Activated T-helper 1 cell treated with anti-CD3 and anti-CD28 coated beads, Interleukin-12 subunit alpha, Interleukin-12 subunit beta, Interleukin-2, Interleukin-4 antibody, amounts not matched to agents 30 ng/mL and 10 ng/mL and 1 ng/mL, durations not matched to agents 14 hours and 24 hours and 36 hours (primary cell): ENCODE measurements at regions not wholly inside any gene's neighbourhood (a gene's known extent, or its start where the extent isn't known, plus 50 kb on each side); places are given as distances from the start of the nearest gene placed in this dataset.

Experiments
- DNase-seq: peaks from one replicate; pipeline ENCODE4 v3.0.0; 2021; ENCODE audit warnings: low spot score
- H3K27ac Mint-ChIP-seq: one replicate; pipeline ENCODE4 v1.8.0; 2021; ENCODE audit warnings: mild to moderate bottlenecking, mixed read lengths
- H3K27me3 Mint-ChIP-seq: one replicate; pipeline ENCODE4 v1.8.0; 2022; ENCODE audit warnings: mild to moderate bottlenecking, moderate library complexity, mixed read lengths; ENCODE audit not compliant: insufficient read depth
- H3K36me3 Mint-ChIP-seq: one replicate; pipeline ENCODE4 v1.8.0; 2021; ENCODE audit warnings: low read depth, mixed read lengths
- H3K4me1 Mint-ChIP-seq: one replicate; pipeline ENCODE4 v1.8.0; 2021; ENCODE audit warnings: low read depth, mixed read lengths
- H3K4me3 Mint-ChIP-seq: one replicate; pipeline ENCODE4 v1.8.0; 2021; ENCODE audit warnings: mild to moderate bottlenecking, moderate library complexity, mixed read lengths
- H3K9me3 Mint-ChIP-seq: one replicate; pipeline ENCODE4 v1.8.0; 2021; ENCODE audit warnings: mixed read lengths
- intact Hi-C: fragments of 100-400 bp; cut with micrococcal nuclease; formaldehyde crosslinking; loops from one replicate; pipeline ENCODE4 v1.15.1; 2024

DNA sequence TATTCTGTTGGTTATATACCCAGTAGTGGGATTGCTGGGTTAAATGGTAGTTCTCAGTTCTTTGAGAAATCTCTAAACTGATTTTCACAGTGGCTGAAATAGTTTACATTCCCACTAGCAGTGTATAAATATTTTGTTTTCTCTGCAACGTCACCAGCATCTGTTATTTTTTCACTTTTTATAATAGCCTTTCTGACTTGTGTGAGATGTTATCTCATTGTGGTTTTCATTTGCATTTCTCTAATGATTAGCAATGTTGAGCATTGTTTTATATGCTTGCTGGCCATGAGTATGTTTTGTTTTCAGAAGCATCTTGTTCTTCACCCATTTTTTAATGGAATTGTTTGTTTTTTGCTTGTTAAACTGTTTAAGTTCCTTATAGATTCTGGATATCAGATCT lies 612.7 kb upstream of the SGO1 start:
- Mint-ChIP-seq H3K4me1 (no peaks in the 10 kb centered on the region), H3K27me3 (no peaks in the 10 kb centered on the region), H3K36me3 (no peaks in the 10 kb centered on the region), H3K9me3 (peaks cover 23% of the 10 kb centered on the region), H3K4me3 (no peak overlapping the region), H3K27ac (no peak overlapping the region)
- DNase-seq: no peak
- intact Hi-C loops: no loop called here

DNA sequence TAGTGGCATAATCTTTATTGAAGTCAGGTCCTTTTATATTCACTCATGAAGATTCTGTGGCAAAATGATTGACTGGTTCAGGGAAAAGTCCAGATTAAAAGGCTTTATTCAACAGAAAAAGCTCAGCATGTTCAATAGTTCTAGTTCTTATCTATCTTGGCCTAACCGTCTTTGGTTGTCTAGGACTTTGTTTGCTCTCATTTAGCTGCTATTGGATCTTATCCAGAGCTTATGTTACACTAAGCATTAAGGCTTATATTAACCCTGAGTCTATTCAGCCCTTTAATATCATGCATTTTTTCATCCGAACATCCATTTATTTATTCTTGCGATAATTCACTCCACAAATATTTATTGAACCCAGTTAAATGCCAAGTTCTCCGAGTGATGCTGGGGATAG lies 601.0 kb upstream of the SGO1 start:
- Mint-ChIP-seq H3K27ac (no peak overlapping the region), H3K4me3 (no peak overlapping the region), H3K9me3 (peaks cover 41% of the 10 kb centered on the region), H3K4me1 (no peaks in the 10 kb centered on the region), H3K27me3 (no peaks in the 10 kb centered on the region), H3K36me3 (no peaks in the 10 kb centered on the region)
- no peak for DNase-seq
- intact Hi-C loops: no loop called here

DNA sequence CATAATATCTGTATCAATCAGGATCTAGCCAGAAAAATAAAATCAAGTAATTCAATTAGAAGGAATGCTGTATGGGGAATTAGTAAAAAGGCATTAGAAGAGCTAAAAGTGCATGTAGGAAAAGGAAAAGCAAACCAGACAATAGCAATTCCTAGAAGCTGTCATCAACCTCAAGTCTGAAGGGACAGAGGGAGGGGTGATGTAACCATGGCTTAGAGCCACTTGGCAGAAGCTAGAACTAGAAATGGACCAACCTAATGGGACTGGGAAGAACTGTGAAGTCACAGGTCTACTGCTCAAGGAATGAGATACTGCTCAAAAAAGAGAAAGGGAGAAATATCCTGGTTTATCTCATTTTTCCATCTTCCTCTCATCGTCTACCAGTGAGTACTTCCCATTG lies 590.7 kb upstream of the SGO1 start:
- Mint-ChIP-seq H3K4me3 (no peak overlapping the region), H3K27ac (no peak overlapping the region), H3K9me3 (peaks cover 30% of the 10 kb centered on the region), H3K4me1 (no peaks in the 10 kb centered on the region), H3K27me3 (no peaks in the 10 kb centered on the region), H3K36me3 (no peaks in the 10 kb centered on the region)
- no peak for DNase-seq
- intact Hi-C loops: no loop called here

DNA sequence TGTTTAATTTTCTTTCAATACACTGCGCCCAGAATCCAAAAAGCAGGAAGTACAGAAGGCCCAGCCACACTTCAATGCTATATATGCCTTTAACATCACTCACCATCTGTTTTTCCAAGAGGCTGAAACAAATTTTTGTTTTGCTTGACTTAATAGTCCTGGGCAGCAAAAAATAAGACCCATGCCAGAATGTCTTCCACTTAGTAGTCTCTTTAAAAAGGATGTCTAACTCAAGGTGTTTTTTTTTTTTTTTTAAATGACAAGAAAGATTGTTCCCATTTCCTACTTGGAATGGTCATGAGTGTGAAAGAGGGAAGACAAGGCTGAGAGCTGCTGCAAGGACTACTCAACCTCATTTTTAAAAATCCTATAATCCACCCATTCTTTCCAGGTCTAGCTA lies 590.3 kb upstream of the SGO1 start:
- Mint-ChIP-seq H3K9me3 (peaks cover 26% of the 10 kb centered on the region), H3K4me1 (no peaks in the 10 kb centered on the region), H3K27ac (no peak overlapping the region), H3K4me3 (no peak overlapping the region), H3K27me3 (no peaks in the 10 kb centered on the region), H3K36me3 (no peaks in the 10 kb centered on the region)
- DNase-seq: no peak
- intact Hi-C loops: no loop called here

DNA sequence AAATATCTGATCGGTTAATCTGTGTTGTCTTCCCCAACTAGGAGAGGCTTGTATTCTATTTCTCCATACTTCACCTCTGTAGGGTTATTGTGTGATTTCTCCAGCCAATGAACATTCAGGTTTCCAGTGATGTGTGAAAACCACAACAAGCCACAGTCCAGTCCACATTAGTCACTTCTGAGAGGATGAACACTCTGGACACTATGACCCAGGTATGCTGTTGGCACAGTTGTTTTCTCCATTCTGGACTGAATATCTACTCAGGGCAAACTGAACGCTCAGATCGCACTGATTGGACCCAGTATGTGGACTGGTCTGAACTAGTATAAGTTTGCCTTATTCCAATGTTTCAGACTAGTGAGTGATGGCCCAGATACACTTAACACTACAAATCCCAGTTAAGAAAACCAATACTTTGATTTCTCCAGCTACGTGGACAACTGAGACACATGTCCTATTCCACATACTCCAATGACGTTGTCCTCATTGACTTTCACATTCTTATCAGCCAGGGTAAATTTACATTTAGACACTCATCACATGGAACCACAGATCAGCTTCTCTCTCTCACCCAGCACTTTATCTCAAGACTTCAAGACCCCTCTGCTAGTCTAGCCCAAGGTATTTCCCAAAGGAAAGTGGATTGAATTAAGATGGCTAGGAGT lies 587.4 kb upstream of the SGO1 start:
- H3K9me3 Mint-ChIP-seq: peaks cover 16% of the 10 kb centered on the region
- intact Hi-C loops: no loop called here
- no peaks in the 10 kb centered on the region for H3K4me1 Mint-ChIP-seq
- H3K36me3 Mint-ChIP-seq: no peaks in the 10 kb centered on the region
- H3K27me3 Mint-ChIP-seq: no peaks in the 10 kb centered on the region
- H3K4me3 Mint-ChIP-seq: no peak overlapping the region
- DNase-seq: no peak
- H3K27ac Mint-ChIP-seq: no peak overlapping the region

DNA sequence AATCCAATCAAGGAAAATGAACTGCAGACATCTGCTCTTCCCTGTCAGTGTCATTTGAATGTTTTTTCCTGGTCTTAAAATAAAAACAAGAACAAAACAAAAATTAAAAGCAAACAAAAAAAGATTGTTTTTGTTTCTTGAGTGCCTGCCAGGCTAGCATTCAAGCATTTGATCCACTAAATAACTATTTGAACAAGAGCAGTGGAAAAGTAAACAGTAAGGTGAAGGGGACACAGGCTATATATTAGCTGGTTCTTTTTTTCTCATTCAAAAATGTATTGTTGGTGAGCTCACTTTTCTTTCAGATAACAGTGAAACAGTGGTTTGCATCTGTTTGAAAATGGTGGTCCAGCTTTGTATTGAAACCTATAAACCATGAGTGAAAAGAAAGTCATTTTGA lies 586.9 kb upstream of the SGO1 start:
- intact Hi-C loops: no loop called here
- H3K27ac Mint-ChIP-seq: no peak overlapping the region
- H3K4me1 Mint-ChIP-seq: no peaks in the 10 kb centered on the region
- H3K4me3 Mint-ChIP-seq: no peak overlapping the region
- no peaks in the 10 kb centered on the region for H3K36me3 Mint-ChIP-seq
- peaks cover 16% of the 10 kb centered on the region for H3K9me3 Mint-ChIP-seq
- no peak for DNase-seq
- H3K27me3 Mint-ChIP-seq: no peaks in the 10 kb centered on the region

DNA sequence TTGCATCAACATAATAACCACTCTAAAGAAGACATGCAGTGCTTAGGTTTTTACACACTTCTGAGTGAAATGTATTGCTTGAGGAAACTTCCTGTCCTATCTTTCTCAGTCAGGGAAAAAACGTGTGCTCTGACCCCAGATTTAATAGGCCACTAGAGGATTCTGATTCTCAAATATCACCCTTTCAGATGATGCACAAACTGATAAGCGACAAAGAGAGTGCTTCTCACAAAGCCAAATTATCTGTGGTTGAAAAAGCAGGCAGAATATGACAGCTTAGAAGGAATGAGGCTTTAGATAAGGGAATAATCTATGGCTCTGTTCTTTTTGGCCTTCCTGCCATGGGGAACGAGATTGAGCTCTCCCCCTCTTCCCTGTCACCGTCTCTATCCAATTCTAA lies 583.4 kb upstream of the SGO1 start:
- Mint-ChIP-seq H3K27ac (no peak overlapping the region), H3K4me3 (no peak overlapping the region), H3K27me3 (no peaks in the 10 kb centered on the region), H3K4me1 (no peaks in the 10 kb centered on the region), H3K36me3 (no peaks in the 10 kb centered on the region), H3K9me3 (peaks cover 14% of the 10 kb centered on the region)
- DNase-seq: no peak
- intact Hi-C loops: no loop called here

DNA sequence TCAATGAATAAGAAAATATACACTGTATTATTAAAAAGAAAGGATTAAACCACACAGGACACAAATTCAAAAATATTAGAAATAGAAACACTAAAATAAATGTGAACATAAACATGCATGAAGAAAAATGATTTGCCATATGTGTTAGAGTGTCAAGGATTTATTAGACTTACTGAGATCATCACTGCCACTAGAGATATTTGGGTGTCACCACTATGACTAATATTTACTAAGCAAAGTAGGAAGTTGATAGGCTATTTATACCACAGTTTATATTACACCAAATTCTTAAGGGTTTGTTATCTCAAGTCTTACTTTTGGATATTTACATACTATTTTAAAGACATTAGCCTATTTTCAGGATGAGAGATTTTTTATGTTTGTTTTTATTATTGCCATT lies 575.0 kb upstream of the SGO1 start:
- DNase-seq: no peak
- H3K36me3 Mint-ChIP-seq: no peaks in the 10 kb centered on the region
- no peaks in the 10 kb centered on the region for H3K4me1 Mint-ChIP-seq
- intact Hi-C loops: no loop called here
- H3K27me3 Mint-ChIP-seq: no peaks in the 10 kb centered on the region
- no peak overlapping the region for H3K4me3 Mint-ChIP-seq
- peaks cover 8% of the 10 kb centered on the region for H3K9me3 Mint-ChIP-seq
- no peak overlapping the region for H3K27ac Mint-ChIP-seq

DNA sequence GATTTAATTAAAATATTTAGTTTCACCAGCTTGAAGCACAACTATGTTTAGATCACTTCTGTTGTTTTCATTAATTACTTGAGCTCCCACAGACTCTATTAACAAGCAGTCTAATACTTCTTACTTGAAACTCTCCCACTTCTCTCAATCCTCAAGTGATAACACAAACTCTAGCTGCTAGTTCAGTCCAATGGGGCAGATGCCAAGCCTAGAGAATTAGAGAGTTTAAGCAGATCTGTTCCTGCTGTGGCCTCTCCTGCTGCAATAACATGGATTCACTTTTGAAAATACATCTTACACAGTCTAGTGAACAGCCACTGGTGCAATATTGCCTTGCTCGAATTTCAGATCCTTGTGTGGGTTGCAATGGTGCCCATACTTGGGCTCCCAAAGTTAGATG lies 566.4 kb upstream of the SGO1 start:
- no peak for DNase-seq
- Mint-ChIP-seq H3K4me3 (no peak overlapping the region), H3K9me3 (peaks cover 22% of the 10 kb centered on the region), H3K27ac (no peak overlapping the region), H3K36me3 (no peaks in the 10 kb centered on the region), H3K27me3 (no peaks in the 10 kb centered on the region), H3K4me1 (no peaks in the 10 kb centered on the region)
- intact Hi-C loops: no loop called here

DNA sequence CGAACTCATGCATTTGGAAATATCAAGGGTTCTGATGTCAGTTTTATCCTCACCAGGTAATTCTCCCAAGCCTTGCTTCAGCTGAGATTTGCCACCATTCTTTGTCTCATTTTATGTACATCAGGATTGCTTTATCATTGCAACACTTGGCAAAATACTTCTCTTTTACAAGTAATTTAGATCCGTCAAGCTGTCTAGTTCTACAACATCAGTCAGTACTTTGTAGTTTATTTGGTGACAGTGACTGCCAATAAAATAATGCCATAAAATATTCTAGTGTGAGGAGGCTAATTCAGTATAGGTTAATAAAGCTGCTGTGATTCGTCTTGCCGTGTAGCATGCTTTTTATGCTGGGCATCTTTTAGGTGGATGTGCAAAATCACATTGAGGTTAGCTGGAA lies 565.3 kb upstream of the SGO1 start:
- Mint-ChIP-seq H3K36me3 (no peaks in the 10 kb centered on the region), H3K4me3 (no peak overlapping the region), H3K27ac (no peak overlapping the region), H3K27me3 (no peaks in the 10 kb centered on the region), H3K9me3 (peaks cover 20% of the 10 kb centered on the region), H3K4me1 (no peaks in the 10 kb centered on the region)
- DNase-seq: no peak
- intact Hi-C loops: no loop called here

DNA sequence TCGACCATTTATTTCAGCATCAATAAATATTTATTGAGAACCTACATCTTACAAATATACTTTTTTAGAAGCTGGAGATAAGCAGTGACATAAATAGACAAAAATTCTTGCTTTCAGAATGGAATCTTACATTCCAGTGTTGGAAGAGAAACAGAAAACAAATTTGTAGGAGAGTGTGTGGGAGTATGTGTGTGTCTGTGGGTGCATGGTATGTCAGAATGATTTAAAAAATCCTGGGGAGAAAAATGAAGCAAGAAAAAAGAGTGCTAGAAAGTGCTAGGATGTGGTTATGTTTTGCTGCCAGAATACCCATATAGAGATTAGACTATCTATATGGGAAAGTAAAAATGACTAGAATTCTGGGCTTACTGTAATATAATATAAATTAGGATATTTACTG lies 561.7 kb upstream of the SGO1 start:
- DNase-seq: no peak
- no peaks in the 10 kb centered on the region for H3K4me1 Mint-ChIP-seq
- peaks cover 14% of the 10 kb centered on the region for H3K9me3 Mint-ChIP-seq
- no peaks in the 10 kb centered on the region for H3K36me3 Mint-ChIP-seq
- no peak overlapping the region for H3K27ac Mint-ChIP-seq
- no peaks in the 10 kb centered on the region for H3K27me3 Mint-ChIP-seq
- H3K4me3 Mint-ChIP-seq: no peak overlapping the region
- intact Hi-C loops: no loop called here

DNA sequence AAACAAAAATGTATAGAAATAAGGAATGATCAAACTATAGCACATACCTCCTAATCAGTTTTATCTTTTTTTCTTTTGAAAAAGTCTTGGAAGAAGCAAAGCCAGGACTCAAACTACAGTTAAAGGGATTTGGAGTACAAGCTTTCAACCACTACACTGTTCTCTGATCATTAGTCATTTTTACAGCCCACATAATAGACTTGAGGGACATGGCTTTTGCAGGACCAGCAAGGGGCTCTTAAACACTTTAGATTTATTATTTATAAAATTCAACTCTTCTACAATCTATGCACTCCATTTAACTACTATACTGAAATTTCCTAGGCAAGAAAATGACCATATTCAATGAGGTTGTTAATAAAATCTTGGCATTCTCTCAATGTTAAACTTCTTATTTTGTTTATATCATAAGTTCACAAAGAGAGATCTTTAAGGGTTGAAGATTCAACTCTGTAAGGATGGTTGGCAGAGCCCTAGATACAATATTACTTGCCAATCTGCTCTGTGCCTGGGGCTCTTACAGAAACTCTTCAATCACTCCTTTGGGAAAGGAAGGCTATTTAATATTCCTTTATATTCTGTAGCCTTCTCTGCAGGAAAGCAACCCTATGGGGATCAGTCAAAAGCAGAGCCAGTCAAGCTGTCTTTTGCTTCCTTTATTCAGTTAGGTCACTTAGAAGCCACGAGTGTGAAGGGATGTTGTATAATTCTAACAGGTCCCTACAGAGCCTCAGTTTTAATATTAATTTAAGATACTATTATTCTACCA lies 557.7 kb upstream of the SGO1 start:
- H3K36me3 Mint-ChIP-seq: no peaks in the 10 kb centered on the region
- H3K9me3 Mint-ChIP-seq: peaks cover 4% of the 10 kb centered on the region
- no peaks in the 10 kb centered on the region for H3K4me1 Mint-ChIP-seq
- no peak overlapping the region for H3K4me3 Mint-ChIP-seq
- no peak overlapping the region for H3K27ac Mint-ChIP-seq
- DNase-seq: no peak
- no peaks in the 10 kb centered on the region for H3K27me3 Mint-ChIP-seq
- intact Hi-C loops: no loop called here

DNA sequence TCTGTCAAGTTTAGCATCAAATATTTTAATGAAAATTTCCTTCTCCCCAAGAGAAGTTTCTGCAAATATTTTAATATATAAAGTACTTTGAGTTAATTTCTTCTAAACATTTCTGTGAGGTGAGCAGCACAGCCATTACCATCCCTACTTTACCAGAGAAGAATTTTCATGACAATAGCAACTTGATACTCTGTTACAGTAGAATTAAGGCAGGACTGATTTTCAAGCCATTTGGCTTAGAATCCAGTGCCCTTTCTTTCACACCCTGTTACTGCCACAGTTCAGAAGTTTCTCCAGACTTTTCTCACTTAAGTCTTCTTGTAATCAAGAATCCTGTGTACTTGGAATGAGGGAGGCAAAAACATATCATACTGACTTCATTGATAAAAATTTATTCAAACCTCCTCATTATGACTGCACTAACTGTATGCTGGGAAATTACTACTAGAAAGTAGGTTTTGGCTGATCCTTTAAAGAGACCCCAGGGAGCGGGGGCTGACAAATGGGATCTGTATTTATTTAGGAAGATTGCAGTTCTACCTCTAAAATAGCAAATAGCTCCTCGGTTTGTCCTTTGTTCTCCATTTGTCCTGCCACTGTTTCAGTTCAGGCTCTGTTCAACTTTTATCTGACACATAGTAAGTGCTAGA lies 557.0 kb upstream of the SGO1 start:
- Mint-ChIP-seq H3K27ac (no peak overlapping the region), H3K4me1 (no peaks in the 10 kb centered on the region), H3K4me3 (no peak overlapping the region), H3K27me3 (no peaks in the 10 kb centered on the region), H3K9me3 (peaks cover 4% of the 10 kb centered on the region), H3K36me3 (no peaks in the 10 kb centered on the region)
- intact Hi-C loops: no loop called here
- DNase-seq: no peak
